ENCODE measurements at regions not wholly inside any gene's neighbourhood (a gene's known extent, or its start where the extent isn't known, plus 50 kb on each side); places are given as distances from the start of the nearest gene placed in this dataset.

- Histone ChIP-seq H4K20me1 (replicated peaks; ENCODE audit: insufficient read depth) (no peaks in the 10 kb centered on the region), H3K4me3 (no peak overlapping the region), H3K27ac (ENCODE audit: low read depth) (no peak overlapping the region), H3K79me2 (replicated peaks; ENCODE audit: insufficient read depth) (no peaks in the 10 kb centered on the region), H3K9me2 (ENCODE audit: insufficient read depth) (no peaks in the 10 kb centered on the region), H3K36me3 (ENCODE audit: insufficient read depth) (no peaks in the 10 kb centered on the region), H3F3A (replicated peaks; ENCODE audit: low read depth) (no peaks in the 10 kb centered on the region), H3K4me2 (no peak overlapping the region), H2AFZ (no peak overlapping the region), H3K27me3 (ENCODE audit: insufficient read depth) (no peaks in the 10 kb centered on the region), H3K4me1 (ENCODE audit: insufficient read depth) (no peaks in the 10 kb centered on the region)
- Mint-ChIP-seq H3K4me1 (no peaks in the 10 kb centered on the region), H3K27ac (no peak overlapping the region), H3K9me3 (peaks cover 2% of the 10 kb centered on the region; the same call in 1 of the 3 replicates), H3K36me3 (ENCODE audit: low read depth) (no peaks in the 10 kb centered on the region), H3K27me3 (ENCODE audit: insufficient read depth, low read depth, poor library complexity) (no peaks in the 10 kb centered on the region), H3K4me3 (no peak overlapping the region)
- ATAC-seq (no peak), DNase-seq (ENCODE audit: low spot score) (no peak)
- TF ChIP-seq ZNF331 (CRISPR knock-in tag; IDR thresholded peaks at IDR 0.05; ENCODE audit: low read depth) (no peak), POLR2AphosphoS5 (IDR thresholded peaks at IDR 0.05; ENCODE audit: low read depth) (no peak), CTCF (conservative IDR thresholded peaks at IDR 0.05; ENCODE audit: low read depth in 2 of 2) (no peak), ETS1 (IDR thresholded peaks at IDR 0.05) (no peak), ZNF462 (CRISPR knock-in tag; IDR thresholded peaks at IDR 0.05) (no peak), ZNF114 (CRISPR knock-in tag; IDR thresholded peaks at IDR 0.05) (no peak), CREB1 (CRISPR knock-in tag; IDR thresholded peaks at IDR 0.05; ENCODE audit: low read depth) (no peak), STAT1 (IDR thresholded peaks at IDR 0.05; ENCODE audit: unreplicated experiment) (no peak), EZH2phosphoT487 (IDR thresholded peaks at IDR 0.05; ENCODE audit: unreplicated experiment) (no peak), JUNB (IDR thresholded peaks at IDR 0.05; ENCODE audit: unreplicated experiment) (no peak)
Observed at GRCh38 chr3:65226287-65226686, 538.5 kb upstream of the ADAMTS9 start.
